Kidney (tissue), 13 donors: ENCODE measurements at regions not wholly inside any gene's neighbourhood (a gene's known extent, or its start where the extent isn't known, plus 50 kb on each side); places are given as distances from the start of the nearest gene placed in this dataset.

Source experiments
- DNase-seq, 5 donors: peaks; one replicate each; pipeline ENCODE4 v3.0.0-alpha.2; 2013 to 2020
- FAIRE-seq: peaks from 2 replicates; lab custom pipeline; 2012; peaks lifted over from hg19 to GRCh38; lab: Jason Lieb, UNC
- H3K27ac ChIP-seq, 2 donors: one replicate each; pipeline ENCODE4 v1.7.0; 2013; ENCODE audit warnings: low read depth in 2 of 2, low read length in 2 of 2, inconsistent platforms in 1 of 2
- H3K27me3 ChIP-seq: one replicate; pipeline ENCODE4 v1.7.1; 2013; ENCODE audit warnings: low read length, inconsistent platforms; ENCODE audit not compliant: control insufficient read depth, insufficient read depth
- H3K36me3 ChIP-seq, 3 donors: one replicate each; pipeline versions ENCODE4 v1.7.0 to v1.7.1; 2013; ENCODE audit warnings: low read length in 3 of 3, control low read depth in 1 of 3, inconsistent platforms in 1 of 3; ENCODE audit not compliant: insufficient read depth in 3 of 3, control insufficient read depth in 2 of 3
- H3K4me1 ChIP-seq, 3 donors: one replicate each; pipeline versions ENCODE4 v1.7.0 to v1.7.1; 2013; ENCODE audit warnings: low read length in 3 of 3, inconsistent platforms in 1 of 3, low read depth in 1 of 3; ENCODE audit not compliant: control insufficient read depth in 2 of 3, insufficient read depth in 2 of 3
- H3K4me3 ChIP-seq, 3 donors: one replicate each; pipeline versions ENCODE4 v1.7.0 to v1.8.1; 2013; ENCODE audit warnings: low read length in 3 of 3, control low read depth in 1 of 3, inconsistent platforms in 1 of 3
- H3K9ac ChIP-seq, 3 donors: one replicate each; pipeline versions ENCODE4 v1.7.0 to v1.7.1; 2013; ENCODE audit warnings: low read length in 3 of 3, control low read depth in 1 of 3, inconsistent platforms in 1 of 3
- H3K9me3 ChIP-seq, 3 donors: one replicate each; pipeline versions ENCODE4 v1.7.0 to v1.7.1; 2013; ENCODE audit warnings: low read length in 3 of 3, control low read depth in 1 of 3, inconsistent platforms in 1 of 3; ENCODE audit not compliant: control insufficient read depth in 2 of 3, insufficient read depth in 1 of 3
- CTCF ChIP-seq: IDR thresholded peaks from 3 replicates; pipeline ENCODE4 v1.5.1; 2012; ENCODE audit warnings: mild to moderate bottlenecking, moderate library complexity, borderline replicate concordance; ENCODE audit not compliant: insufficient read depth; ENCODE audit errors: extremely low read depth
- intact Hi-C: fragments of 100-400 bp; cut with DNase I; formaldehyde crosslinking; loops from one replicate; pipeline ENCODE4 v1.11.1; 2022
- donor health status: control.
- donor health status: control.
- donor health status: control.
- donor health status: control.
- donor health status: control.
- donor health status: DM: yes; HTN: yes; CAD: no.
- donor health status: Normal renal cell carcinoma (clear cell type).

- H3K27me3 ChIP-seq: no peaks in the 10 kb centered on the region
- no peaks in the 10 kb centered on the region for H3K36me3 ChIP-seq
- no peaks in the 10 kb centered on the region for H3K9me3 ChIP-seq
- no peak overlapping the region for H3K9ac ChIP-seq
- H3K4me1 ChIP-seq: no peaks in the 10 kb centered on the region
- H3K27ac ChIP-seq: no peak overlapping the region
- no peak for FAIRE-seq
- no peak for TF ChIP-seq CTCF
- no peak for DNase-seq
- no peak overlapping the region for H3K4me3 ChIP-seq
- intact Hi-C loops: no loop called here
Observed at GRCh38 chr10:4004144-4004543, 219.1 kb upstream of the KLF6 start.

GRCh38 chr10:4003348-4003973 lies 218.5 kb upstream of the KLF6 start:
- intact Hi-C loops: no loop called here
- no peaks in the 10 kb centered on the region for H3K36me3 ChIP-seq
- no peaks in the 10 kb centered on the region for H3K27me3 ChIP-seq
- no peak overlapping the region for H3K9ac ChIP-seq
- TF ChIP-seq CTCF: no peak
- H3K4me1 ChIP-seq: no peaks in the 10 kb centered on the region
- DNase-seq (no peak), FAIRE-seq (no peak)
- H3K27ac ChIP-seq: no peak overlapping the region
- H3K4me3 ChIP-seq: no peak overlapping the region
- no peaks in the 10 kb centered on the region for H3K9me3 ChIP-seq

- H3K4me3 ChIP-seq: no peak overlapping the region
- DNase-seq (no peak), FAIRE-seq (no peak)
- no peaks in the 10 kb centered on the region for H3K9me3 ChIP-seq
- no peak overlapping the region for H3K9ac ChIP-seq
- no peak overlapping the region for H3K27ac ChIP-seq
- intact Hi-C loops: no loop called here
- no peaks in the 10 kb centered on the region for H3K36me3 ChIP-seq
- no peaks in the 10 kb centered on the region for H3K27me3 ChIP-seq
- no peaks in the 10 kb centered on the region for H3K4me1 ChIP-seq
- no peak for TF ChIP-seq CTCF
Observed at GRCh38 chr10:4001811-4002210, 216.8 kb upstream of the KLF6 start.

- H3K9ac ChIP-seq: no peak overlapping the region
- DNase-seq (no peak), FAIRE-seq (no peak)
- intact Hi-C loops: no loop called here
- TF ChIP-seq CTCF: no peak
- no peaks in the 10 kb centered on the region for H3K9me3 ChIP-seq
- no peak overlapping the region for H3K27ac ChIP-seq
- no peaks in the 10 kb centered on the region for H3K36me3 ChIP-seq
- H3K4me1 ChIP-seq: no peaks in the 10 kb centered on the region
- H3K27me3 ChIP-seq: no peaks in the 10 kb centered on the region
- no peak overlapping the region for H3K4me3 ChIP-seq
Observed at GRCh38 chr10:3999642-4000041, 214.6 kb upstream of the KLF6 start.
